Gastroesophageal sphincter (tissue), 3 donors: ENCODE measurements at regions not wholly inside any gene's neighbourhood (a gene's known extent, or its start where the extent isn't known, plus 50 kb on each side); places are given as distances from the start of the nearest gene placed in this dataset.

ENCODE experiments used
- CTCF ChIP-seq, 4 experiments: fragments of 200-600 bp in 2 of 4; fragments of 450-650 bp in 2 of 4; sonication (generic) in 1 of 4; IDR thresholded peaks; one replicate each; pipeline ENCODE4 v1.5.1; 2017 to 2019; ENCODE audit warnings: antibody characterized with exemption in 4 of 4, mild to moderate bottlenecking in 2 of 4, moderate library complexity in 2 of 4
- POLR2A ChIP-seq, 2 donors: fragments of 450-650 bp; IDR thresholded peaks; one replicate each; pipeline ENCODE4 v1.6.1; 2017; ENCODE audit warnings: antibody characterized with exemption in 2 of 2, mild to moderate bottlenecking in 2 of 2, moderate library complexity in 1 of 2

DNA sequence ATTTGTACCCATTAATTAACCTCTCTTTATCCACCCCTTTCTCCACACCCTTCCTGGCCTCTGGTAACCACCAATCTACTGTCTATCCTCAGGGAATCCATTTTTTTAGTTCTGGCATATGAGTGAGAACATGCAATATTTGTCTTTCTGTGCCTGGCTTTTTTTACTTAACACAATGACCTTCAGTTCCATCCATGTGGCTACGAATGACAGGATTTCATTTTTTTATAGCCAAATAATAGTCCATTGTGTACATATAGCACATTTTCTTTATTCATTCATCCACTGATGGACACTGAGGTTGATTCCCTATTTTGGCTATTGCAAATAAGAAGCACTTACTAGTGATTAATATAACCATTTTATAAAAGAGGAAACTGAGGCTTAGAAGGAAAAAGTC lies 109.9 kb upstream of the NANOGP8 start:
- TF ChIP-seq CTCF (IDR thresholded peaks at IDR 0.05) (no peak), POLR2A (IDR thresholded peaks at IDR 0.05) (no peak)
